ENCODE measurements at regions not wholly inside any gene's neighbourhood (a gene's known extent, or its start where the extent isn't known, plus 50 kb on each side); places are given as distances from the start of the nearest gene placed in this dataset.

- TF ChIP-seq EP300 (IDR thresholded peaks at IDR 0.05; ENCODE audit: borderline replicate concordance in 1 of 2, low read depth in 2 of 2, low read length in 2 of 2), result no peak
- TF ChIP-seq CTBP2 (IDR thresholded peaks at IDR 0.05; ENCODE audit: borderline replicate concordance, insufficient read depth, insufficient read length, low read length), result no peak
- no peak for TF ChIP-seq ATF2 (IDR thresholded peaks at IDR 0.05; ENCODE audit: low read length)
- no peak for TF ChIP-seq RFX5 (IDR thresholded peaks at IDR 0.05; ENCODE audit: borderline replicate concordance, low read depth, low read length)
- no peak for TF ChIP-seq CBX8 (IDR thresholded peaks at IDR 0.05; ENCODE audit: borderline replicate concordance, low read depth, low read length)
- no peak for TF ChIP-seq NANOG (IDR thresholded peaks at IDR 0.05; ENCODE audit: insufficient read depth, low read depth, low read length, poor library complexity, severe bottlenecking)
Measured at GRCh38 chr12:93020631-93021597, 91.8 kb upstream of the EEA1 start (continued).

Data from H1 (cell line).